Esophagus squamous epithelium (tissue), 4 donors: ENCODE measurements at regions not wholly inside any gene's neighbourhood (a gene's known extent, or its start where the extent isn't known, plus 50 kb on each side); places are given as distances from the start of the nearest gene placed in this dataset.

ENCODE experiments used
- CTCF ChIP-seq, 6 experiments: fragments of 450-650 bp in 4 of 6; fragments of 200-600 bp in 2 of 6; sonication (generic) in 2 of 6; IDR thresholded peaks; one replicate each; pipeline ENCODE4 v1.5.1; 2016 to 2019; ENCODE audit warnings: antibody characterized with exemption in 6 of 6, mild to moderate bottlenecking in 4 of 6, moderate library complexity in 4 of 6
- POLR2A ChIP-seq, 4 donors: fragments of 450-650 bp; IDR thresholded peaks; one replicate each; pipeline ENCODE4 v1.6.1; 2017; ENCODE audit warnings: antibody characterized with exemption in 4 of 4, mild to moderate bottlenecking in 4 of 4, moderate library complexity in 3 of 4

GRCh38 chr10:21379143-21379542 lies 146.3 kb downstream of the SKIDA1 start:
- TF ChIP-seq CTCF (IDR thresholded peaks at IDR 0.05) (no peak), POLR2A (IDR thresholded peaks at IDR 0.05) (no peak)
